ENCODE measurements at regions not wholly inside any gene's neighbourhood (a gene's known extent, or its start where the extent isn't known, plus 50 kb on each side); places are given as distances from the start of the nearest gene placed in this dataset.

DNA sequence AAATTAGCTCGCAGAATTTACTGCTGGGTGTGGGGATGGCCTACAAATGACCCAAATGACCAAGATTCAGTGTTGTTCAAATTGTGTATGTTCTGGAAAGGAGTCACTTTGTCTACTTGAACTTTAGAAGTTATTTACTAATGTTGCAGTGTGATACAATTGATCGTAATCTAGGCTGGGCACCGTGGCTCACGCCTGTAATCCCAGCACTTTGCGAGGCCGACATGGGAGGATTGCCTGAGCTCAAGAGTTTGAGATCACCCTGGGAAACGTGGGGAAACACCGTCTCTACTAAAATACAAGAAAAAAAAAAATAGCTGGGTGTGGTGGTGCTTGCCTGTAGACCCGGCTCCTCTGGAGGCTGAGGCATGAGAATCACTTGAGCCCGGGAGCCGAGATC is 57.6 kb upstream of the TMPRSS2 start:
- no peak for TF ChIP-seq CTCF (IDR thresholded peaks at IDR 0.05)
- TF ChIP-seq ZFX (IDR thresholded peaks at IDR 0.05; ENCODE audit: borderline replicate concordance), result no peak
